NT2/D1 (cell line): ENCODE measurements at regions not wholly inside any gene's neighbourhood (a gene's known extent, or its start where the extent isn't known, plus 50 kb on each side); places are given as distances from the start of the nearest gene placed in this dataset.

Experiments
- DNase-seq: peaks from one replicate; pipeline ENCODE4 v3.0.0-alpha.2; 2011; ENCODE audit warnings: low read depth, low spot score
- H3K27me3 ChIP-seq: 2 replicates; pipeline ENCODE4 v1.6.0; 2011; ENCODE audit warnings: mild to moderate bottlenecking; ENCODE audit not compliant: insufficient read length, insufficient read depth
- H3K36me3 ChIP-seq: 2 replicates; pipeline ENCODE4 v1.6.1; 2011; ENCODE audit warnings: mild to moderate bottlenecking, low read length, mixed read lengths; ENCODE audit not compliant: insufficient read depth, insufficient read length
- H3K4me1 ChIP-seq: 2 replicates; pipeline ENCODE4 v1.5.1; 2011; ENCODE audit not compliant: insufficient read depth, insufficient read length
- H3K4me3 ChIP-seq: 2 replicates; pipeline ENCODE4 v1.5.1; 2011; ENCODE audit warnings: low read depth; ENCODE audit not compliant: insufficient read length
- H3K9ac ChIP-seq: 2 replicates; pipeline ENCODE4 v1.6.0; 2011; ENCODE audit warnings: low read depth; ENCODE audit not compliant: insufficient read length
- H3K9me3 ChIP-seq: 2 replicates; pipeline ENCODE4 v1.5.1; 2011; ENCODE audit warnings: mild to moderate bottlenecking, low read length; ENCODE audit not compliant: insufficient read depth
- SUZ12 ChIP-seq: IDR thresholded peaks from 2 replicates; pipeline ENCODE4 v1.6.1; 2011; ENCODE audit not compliant: insufficient read length, insufficient read depth; ENCODE audit errors: extremely low read depth
- YY1 ChIP-seq: IDR thresholded peaks from 2 replicates; pipeline ENCODE4 v1.6.1; 2011; ENCODE audit not compliant: insufficient read length, insufficient read depth
- ZNF274 ChIP-seq: IDR thresholded peaks from 2 replicates; pipeline ENCODE4 v1.6.1; 2011; ENCODE audit warnings: mild to moderate bottlenecking, low read depth, low read length

- Histone ChIP-seq H3K4me1 (no peaks in the 10 kb centered on the region), H3K4me3 (no peak overlapping the region), H3K9me3 (no peaks in the 10 kb centered on the region), H3K9ac (no peak overlapping the region), H3K27me3 (no peaks in the 10 kb centered on the region), H3K36me3 (no peaks in the 10 kb centered on the region)
- DNase-seq = no peak
- no peak for TF ChIP-seq YY1
- TF ChIP-seq SUZ12 = no peak
- TF ChIP-seq ZNF274 = no peak
Observed at GRCh38 chr7:51593628-51594027, 277.0 kb upstream of the COBL start.

GRCh38 chr7:51592842-51593599, 276.4 kb upstream of the COBL start:
- H3K9ac ChIP-seq = no peak overlapping the region
- H3K4me1 ChIP-seq = no peaks in the 10 kb centered on the region
- no peaks in the 10 kb centered on the region for H3K9me3 ChIP-seq
- H3K36me3 ChIP-seq = no peaks in the 10 kb centered on the region
- no peaks in the 10 kb centered on the region for H3K27me3 ChIP-seq
- TF ChIP-seq ZNF274 (no peak), YY1 (no peak), SUZ12 (no peak)
- no peak overlapping the region for H3K4me3 ChIP-seq
- DNase-seq = no peak

GRCh38 chr7:51591223-51591622, 274.6 kb upstream of the COBL start:
- TF ChIP-seq ZNF274 = no peak
- no peak for TF ChIP-seq SUZ12
- TF ChIP-seq YY1 = no peak
- no peak overlapping the region for H3K4me3 ChIP-seq

GRCh38 chr7:51590746-51591145, 274.1 kb upstream of the COBL start:
- Histone ChIP-seq H3K4me1 (no peaks in the 10 kb centered on the region), H3K4me3 (no peak overlapping the region), H3K9ac (no peak overlapping the region), H3K36me3 (no peaks in the 10 kb centered on the region), H3K9me3 (peaks cover 6% of the 10 kb centered on the region; the same call in 1 of the 2 replicates), H3K27me3 (no peaks in the 10 kb centered on the region)
- peak; percentile 68 for DNase-seq
- TF ChIP-seq SUZ12 (no peak), ZNF274 (no peak), YY1 (no peak)

More at GRCh38 chr7:51591223-51591622, 274.6 kb upstream of the COBL start:
- Histone ChIP-seq H3K9ac (no peak overlapping the region), H3K9me3 (peaks cover 4% of the 10 kb centered on the region; the same call in 1 of the 2 replicates), H3K4me1 (no peaks in the 10 kb centered on the region), H3K27me3 (no peaks in the 10 kb centered on the region), H3K36me3 (no peaks in the 10 kb centered on the region)
- no peak for DNase-seq

DNA sequence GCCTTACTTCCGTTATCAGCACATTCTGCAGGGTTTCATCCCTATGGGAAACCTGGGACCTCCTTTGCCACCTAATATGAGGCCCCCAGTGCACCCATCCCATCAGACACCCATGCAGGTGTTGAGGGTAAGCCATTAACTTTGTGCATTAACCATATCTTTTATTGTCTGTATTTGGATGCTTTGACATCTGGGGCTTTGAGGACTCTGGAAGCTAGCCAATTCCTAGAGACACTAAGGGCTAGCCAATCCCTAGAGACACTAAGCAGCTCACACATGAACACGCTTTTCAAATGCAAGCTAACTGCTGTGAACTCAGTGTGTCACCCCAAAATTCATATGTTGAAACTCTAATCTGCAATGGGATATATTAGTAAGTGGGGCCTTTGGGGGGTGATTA, 272.5 kb upstream of the COBL start:
- H3K36me3 ChIP-seq = no peaks in the 10 kb centered on the region
- TF ChIP-seq ZNF274 (no peak), YY1 (no peak), SUZ12 (no peak)
- H3K9ac ChIP-seq = no peak overlapping the region
- no peak for DNase-seq
- peaks cover 6% of the 10 kb centered on the region; the same call in 1 of the 2 replicates for H3K9me3 ChIP-seq
- no peak overlapping the region for H3K4me3 ChIP-seq
- H3K4me1 ChIP-seq = no peaks in the 10 kb centered on the region
- no peaks in the 10 kb centered on the region for H3K27me3 ChIP-seq

DNA sequence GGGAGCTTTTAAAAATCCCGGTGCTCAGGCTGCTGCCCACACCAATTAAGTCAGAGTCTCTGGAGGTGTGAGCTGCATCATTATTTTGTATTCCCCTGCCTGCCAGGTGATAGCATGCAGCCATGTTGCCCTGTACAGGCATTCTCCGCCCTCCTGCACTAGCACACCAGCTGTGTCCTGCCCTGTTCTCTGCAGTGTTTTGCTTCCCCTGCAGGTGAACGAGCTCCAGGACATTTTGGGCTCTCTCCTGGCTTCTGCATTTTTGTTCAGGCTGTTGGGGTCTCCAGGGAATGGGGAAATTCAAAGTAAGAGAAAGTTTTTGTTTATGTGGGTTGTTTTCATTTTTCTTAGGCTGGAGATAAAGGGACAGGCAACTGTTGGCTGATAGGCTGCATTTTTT, 271.0 kb upstream of the COBL start:
- DNase-seq = peak; percentile 15
- Histone ChIP-seq H3K36me3 (no peaks in the 10 kb centered on the region), H3K9ac (no peak overlapping the region), H3K27me3 (no peaks in the 10 kb centered on the region), H3K4me3 (no peak overlapping the region), H3K4me1 (no peaks in the 10 kb centered on the region), H3K9me3 (peaks cover 6% of the 10 kb centered on the region; the same call in 1 of the 2 replicates)
- TF ChIP-seq ZNF274 = no peak
- no peak for TF ChIP-seq YY1
- no peak for TF ChIP-seq SUZ12

DNA sequence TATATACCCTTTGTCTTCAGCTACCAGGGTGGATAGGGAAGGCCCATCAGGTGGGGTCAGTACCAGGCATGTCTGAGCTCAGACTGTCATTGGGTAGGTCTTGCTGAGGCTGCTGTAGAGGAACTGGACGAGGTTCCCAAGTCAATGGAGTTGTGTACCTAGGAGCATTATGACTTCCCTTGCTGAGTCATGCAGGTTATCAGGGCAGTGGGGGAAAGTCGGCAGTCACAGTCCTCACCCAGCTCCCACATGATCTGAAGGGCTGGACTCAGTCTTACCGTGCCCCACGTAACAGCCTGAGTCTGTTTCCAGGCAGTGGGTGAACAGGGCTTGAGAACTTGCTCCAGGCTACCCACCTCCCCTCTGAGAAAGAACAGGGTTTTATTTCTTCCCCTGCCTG, 260.8 kb upstream of the COBL start:
- DNase-seq = no peak
- TF ChIP-seq ZNF274 = no peak
- no peak for TF ChIP-seq SUZ12
- TF ChIP-seq YY1 = no peak
- H3K4me3 ChIP-seq = no peak overlapping the region

More for the DNA sequence above, 260.8 kb upstream of the COBL start:
- Histone ChIP-seq H3K4me1 (no peaks in the 10 kb centered on the region), H3K9ac (no peak overlapping the region), H3K9me3 (peaks cover 13% of the 10 kb centered on the region; the same call in 1 of the 2 replicates), H3K27me3 (no peaks in the 10 kb centered on the region), H3K36me3 (no peaks in the 10 kb centered on the region)
